ENCODE measurements at regions not wholly inside any gene's neighbourhood (a gene's known extent, or its start where the extent isn't known, plus 50 kb on each side); places are given as distances from the start of the nearest gene placed in this dataset.

DNA sequence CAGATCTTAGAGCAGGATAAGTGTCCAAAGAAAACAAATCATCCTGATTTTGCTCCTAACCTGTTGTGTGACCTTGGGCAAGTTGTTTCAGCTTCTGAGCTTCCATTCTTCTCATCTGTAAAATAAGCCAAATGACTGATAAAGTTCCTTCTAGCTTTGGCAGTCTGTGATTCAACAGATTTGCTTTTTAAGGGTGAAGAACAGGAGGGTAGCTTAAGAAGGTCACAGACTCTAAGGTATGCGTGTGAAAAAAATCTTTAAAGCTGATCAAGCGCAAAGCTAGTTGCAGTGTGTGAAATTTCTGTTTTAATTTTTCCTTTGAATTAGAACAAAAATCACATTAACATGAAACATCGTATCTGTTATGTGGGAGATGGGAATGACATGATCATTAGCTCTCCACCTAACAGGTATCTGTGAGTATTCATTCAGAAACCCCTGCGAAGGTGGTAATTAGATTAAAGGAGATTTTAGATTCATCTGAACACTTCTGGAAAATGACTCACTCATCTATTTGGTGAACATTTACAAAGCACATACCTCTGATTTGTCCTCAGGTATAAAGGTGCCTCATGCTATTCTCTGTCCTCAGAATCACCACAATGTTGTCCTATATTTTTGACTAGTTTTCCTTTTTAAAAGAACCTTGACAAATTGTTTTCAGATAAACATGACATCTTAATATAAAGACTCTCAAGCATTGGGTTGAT lies 131.9 kb upstream of the CPM start:
- Histone ChIP-seq H2BK5ac (ENCODE audit: low read depth, low read length) (no peak overlapping the region), H3K9ac (replicated peaks in 1 of 4; ENCODE audit: extremely low read depth in 1 of 4, low read depth in 3 of 4, low read length in 3 of 4) (no peak overlapping the region), H2BK12ac (ENCODE audit: low read depth, low read length) (no peak overlapping the region), H3K23ac (ENCODE audit: insufficient read length) (no peak overlapping the region), H3K4me2 (ENCODE audit: insufficient read depth in 1 of 2, low read depth in 2 of 2, low read length in 2 of 2) (no peak overlapping the region), H2BK20ac (ENCODE audit: low read length) (no peak overlapping the region), H3K79me2 (ENCODE audit: control insufficient read depth in 1 of 2, insufficient read depth in 2 of 2, low read length in 2 of 2) (no peaks in the 10 kb centered on the region), H3K4ac (replicated peaks; ENCODE audit: insufficient read length, low read depth, low read length) (no peak overlapping the region), H4K5ac (ENCODE audit: insufficient read length, low read depth, low read length) (no peak overlapping the region), H3K79me1 (ENCODE audit: low read depth, low read length) (no peaks in the 10 kb centered on the region), H2BK15ac (ENCODE audit: low read length) (no peak overlapping the region), H4K8ac (ENCODE audit: extremely low read depth, insufficient read depth, low read length) (no peak overlapping the region), H3K4me1 (replicated peaks in 1 of 4; ENCODE audit: control insufficient read depth in 3 of 4, insufficient read depth in 4 of 4, low read length in 3 of 4) (peaks cover 0 to 5% (median 3%) of the 10 kb centered on the region in 4 experiments; a peak in 4 of 7 replicates), H3K27me3 (replicated peaks in 1 of 4; ENCODE audit: control insufficient read depth in 3 of 4, extremely low read depth in 1 of 4, insufficient read depth in 3 of 4, low read length in 3 of 4) (no peaks in the 10 kb centered on the region), H2AK5ac (ENCODE audit: low read depth, low read length) (no peak overlapping the region), H3K14ac (ENCODE audit: insufficient read length) (no peak overlapping the region), H2BK120ac (replicated peaks; ENCODE audit: low read depth, low read length) (no peak overlapping the region), H4K20me1 (replicated peaks in 1 of 2; ENCODE audit: control insufficient read depth in 1 of 2, insufficient read depth in 2 of 2, low read length in 2 of 2) (no peaks in the 10 kb centered on the region), H4K91ac (replicated peaks; ENCODE audit: insufficient read length, low read length) (no peak overlapping the region), H3K9me3 (ENCODE audit: insufficient read depth in 2 of 2, low read depth in 1 of 2, low read length in 1 of 2) (no peaks in the 10 kb centered on the region), H3K4me3 (ENCODE audit: extremely low read depth in 1 of 4, insufficient read depth in 2 of 4, low read depth in 3 of 4, low read length in 4 of 4) (no peak overlapping the region), H3K23me2 (ENCODE audit: low read depth, low read length) (no peaks in the 10 kb centered on the region), H3K18ac (ENCODE audit: extremely low read depth, low read length) (no peak overlapping the region), H3K36me3 (ENCODE audit: control insufficient read depth in 2 of 4, insufficient read depth in 4 of 4, low read length in 3 of 4) (no peaks in the 10 kb centered on the region), H2AFZ (ENCODE audit: low read length) (no peak overlapping the region), H3K27ac (ENCODE audit: low read depth, low read length) (no peak overlapping the region), H3K56ac (replicated peaks; ENCODE audit: insufficient read length, low read depth, low read length) (no peak overlapping the region)
- ChIA-PET CTCF (ENCODE audit: partially characterized antibody) (interaction anchor here (1.5 kb wide), 1 partner anchor 92 kb away, joined by 3 read pairs; no protein-coding TSS in a partner anchor), POLR2A (ENCODE audit: partially characterized antibody) (no interaction called here)
- WGBS, 2 experiments (ENCODE audit: extremely low coverage in 1 of 2, insufficient coverage in 1 of 2, insufficient read length in 1 of 2, insufficient replicate concordance in 2 of 2, low coverage in 1 of 2, low lambda C conversion rate in 2 of 2, missing lambda C conversion rate in 1 of 2), result 88% methylated on average over 4 of the region's 4 CpGs; no CpG with 5 or more reads in 1 of the 2 experiments
- no peak for TF ChIP-seq CTCF (IDR thresholded peaks at IDR 0.05; ENCODE audit: control extremely low read depth in 1 of 3, insufficient read depth in 1 of 3, low read depth in 1 of 3, low read length in 3 of 3)
- TF ChIP-seq TBP (IDR thresholded peaks at IDR 0.05; ENCODE audit: low read depth, low read length), result no peak
- no peak for FAIRE-seq
- no peak for DNase-seq (ENCODE audit: low read depth in 1 of 2, low spot score in 2 of 2)
